Endothelial cell (in vitro differentiated cells): ENCODE measurements at regions not wholly inside any gene's neighbourhood (a gene's known extent, or its start where the extent isn't known, plus 50 kb on each side); places are given as distances from the start of the nearest gene placed in this dataset.

Experiments
- DNase-seq: peaks from one replicate; pipeline ENCODE4 v3.0.0; 2021; ENCODE audit warnings: low spot score
- H3K27ac Mint-ChIP-seq: one replicate; pipeline ENCODE4 v1.8.0; 2021; ENCODE audit warnings: mixed read lengths, inconsistent platforms; ENCODE audit not compliant: unreplicated experiment
- H3K27me3 Mint-ChIP-seq: one replicate; pipeline ENCODE4 v1.8.0; 2021; ENCODE audit warnings: mild to moderate bottlenecking, moderate library complexity, mixed read lengths, inconsistent platforms; ENCODE audit not compliant: unreplicated experiment
- H3K36me3 Mint-ChIP-seq: one replicate; pipeline ENCODE4 v1.8.0; 2021; ENCODE audit warnings: mild to moderate bottlenecking, low read depth, mixed read lengths, inconsistent platforms; ENCODE audit not compliant: unreplicated experiment
- H3K4me1 Mint-ChIP-seq: one replicate; pipeline ENCODE4 v1.8.0; 2021; ENCODE audit warnings: mild to moderate bottlenecking, mixed read lengths, inconsistent platforms; ENCODE audit not compliant: unreplicated experiment
- H3K4me3 Mint-ChIP-seq: one replicate; pipeline ENCODE4 v1.8.0; 2021; ENCODE audit warnings: mild to moderate bottlenecking, mixed read lengths, inconsistent platforms; ENCODE audit not compliant: unreplicated experiment
- H3K9me3 Mint-ChIP-seq: one replicate; pipeline ENCODE4 v1.8.0; 2021; ENCODE audit warnings: mixed read lengths, inconsistent platforms; ENCODE audit not compliant: unreplicated experiment
- CTCF ChIP-seq: fragments of 200-600 bp; sonication (generic); IDR thresholded peaks from one replicate; pipeline ENCODE4 v1.5.0; 2021; ENCODE audit warnings: antibody characterized with exemption; ENCODE audit not compliant: unreplicated experiment

DNA sequence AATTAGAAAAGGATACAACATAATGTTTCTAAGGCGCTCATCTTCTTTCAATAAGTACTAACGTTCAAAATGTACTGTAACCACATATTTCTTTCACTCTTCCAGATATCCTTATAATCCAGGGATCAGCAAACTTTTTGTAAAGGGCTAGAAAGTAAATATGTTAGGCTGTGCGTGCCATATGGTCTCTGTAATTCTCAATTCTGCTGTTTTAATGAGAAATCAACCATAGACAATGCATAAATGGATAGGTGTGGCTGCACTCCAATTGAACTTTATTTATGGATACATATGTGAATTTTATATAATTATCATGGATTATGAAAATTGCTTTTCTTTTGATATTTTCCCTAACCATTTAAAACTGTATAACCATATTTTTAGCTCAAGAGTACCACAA lies 459.4 kb downstream of the EPHA4 start:
- no peak for TF ChIP-seq CTCF
- Mint-ChIP-seq H3K9me3 (no peaks in the 10 kb centered on the region), H3K27me3 (no peaks in the 10 kb centered on the region), H3K36me3 (no peaks in the 10 kb centered on the region), H3K4me1 (peaks cover 5% of the 10 kb centered on the region), H3K4me3 (no peak overlapping the region), H3K27ac (no peak overlapping the region)
- DNase-seq: no peak

DNA sequence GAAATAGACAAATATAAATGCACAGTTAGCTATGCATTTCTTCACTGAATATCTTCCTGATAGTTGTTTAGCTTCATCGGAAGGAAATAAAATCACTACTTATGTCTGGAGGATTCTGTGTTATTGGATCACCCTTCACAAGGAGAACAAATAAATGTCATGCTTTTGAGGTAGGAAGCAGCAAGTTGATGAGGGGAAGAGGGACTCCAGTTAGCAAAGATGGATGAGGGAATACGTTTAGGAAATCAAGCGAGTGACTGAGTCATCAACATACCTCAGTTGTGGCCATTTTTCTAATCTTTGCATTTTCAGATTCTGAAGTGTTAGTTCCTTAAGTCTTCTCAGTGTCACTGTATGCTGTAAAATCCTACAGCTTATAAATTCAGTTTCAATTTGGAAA lies 456.2 kb downstream of the EPHA4 start:
- Mint-ChIP-seq H3K36me3 (no peaks in the 10 kb centered on the region), H3K9me3 (no peaks in the 10 kb centered on the region), H3K27ac (no peak overlapping the region), H3K4me3 (no peak overlapping the region), H3K27me3 (no peaks in the 10 kb centered on the region), H3K4me1 (peaks cover 5% of the 10 kb centered on the region)
- no peak for DNase-seq
- TF ChIP-seq CTCF: no peak

DNA sequence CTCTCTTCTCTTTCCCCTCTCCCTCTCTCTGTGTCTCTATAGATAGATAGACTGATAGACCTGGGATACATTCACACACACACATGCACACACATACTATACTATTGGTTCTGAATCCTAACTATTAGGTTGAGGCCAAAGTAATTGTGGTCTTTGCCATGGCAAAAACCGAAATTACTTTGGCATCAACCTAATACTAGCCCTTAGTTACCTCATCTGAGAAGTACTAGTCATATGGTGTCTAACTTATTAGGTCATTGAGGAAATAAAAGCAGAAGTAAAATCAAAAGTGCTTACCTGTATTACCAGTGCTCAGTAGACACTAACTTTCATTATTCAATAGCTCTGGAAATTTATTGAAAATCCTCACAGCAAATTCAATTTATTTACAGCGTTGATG lies 451.5 kb downstream of the EPHA4 start:
- TF ChIP-seq CTCF: no peak
- H3K4me3 Mint-ChIP-seq: no peak overlapping the region
- H3K4me1 Mint-ChIP-seq: no peaks in the 10 kb centered on the region
- H3K27me3 Mint-ChIP-seq: no peaks in the 10 kb centered on the region
- no peaks in the 10 kb centered on the region for H3K9me3 Mint-ChIP-seq
- DNase-seq: no peak
- no peaks in the 10 kb centered on the region for H3K36me3 Mint-ChIP-seq
- no peak overlapping the region for H3K27ac Mint-ChIP-seq

- TF ChIP-seq CTCF: no peak
- Mint-ChIP-seq H3K27me3 (peaks cover 2% of the 10 kb centered on the region), H3K9me3 (peaks cover 6% of the 10 kb centered on the region), H3K4me3 (no peak overlapping the region), H3K4me1 (no peaks in the 10 kb centered on the region), H3K27ac (no peak overlapping the region), H3K36me3 (peaks cover 7% of the 10 kb centered on the region)
- no peak for DNase-seq
Measured at GRCh38 chr2:221123396-221123795, 448.7 kb downstream of the EPHA4 start.

GRCh38 chr2:221124532-221125240 lies 447.4 kb downstream of the EPHA4 start:
- no peak for DNase-seq
- peaks cover 16% of the 10 kb centered on the region for H3K36me3 Mint-ChIP-seq
- H3K4me3 Mint-ChIP-seq: no peak overlapping the region
- H3K9me3 Mint-ChIP-seq: peaks cover 6% of the 10 kb centered on the region
- H3K4me1 Mint-ChIP-seq: no peaks in the 10 kb centered on the region
- no peak for TF ChIP-seq CTCF
- no peak overlapping the region for H3K27ac Mint-ChIP-seq
- H3K27me3 Mint-ChIP-seq: peaks cover 4% of the 10 kb centered on the region
